Astrocyte (in vitro differentiated cells and primary cell): ENCODE measurements at regions not wholly inside any gene's neighbourhood (a gene's known extent, or its start where the extent isn't known, plus 50 kb on each side); places are given as distances from the start of the nearest gene placed in this dataset.

ENCODE experiments used
- DNase-seq: peaks from one replicate; pipeline ENCODE4 v3.0.0-alpha.2; 2010; ENCODE audit warnings: low read depth
- FAIRE-seq: peaks from 2 replicates; lab custom pipeline; 2011; peaks lifted over from hg19 to GRCh38; lab: Jason Lieb, UNC
- H2AFZ ChIP-seq: 2 replicates; pipeline ENCODE4 v1.6.0; 2012; ENCODE audit warnings: low read depth, low read length, inconsistent platforms
- H3K27ac ChIP-seq: 2 replicates; pipeline ENCODE4 v1.5.1; 2011; ENCODE audit warnings: low read depth, low read length, inconsistent platforms
- H3K27me3 ChIP-seq: 2 replicates; pipeline ENCODE4 v1.6.0; 2011; ENCODE audit warnings: low read length, inconsistent platforms; ENCODE audit not compliant: insufficient read depth
- H3K36me3 ChIP-seq: 2 replicates; pipeline ENCODE4 v1.5.1; 2011; ENCODE audit warnings: low read length, inconsistent platforms; ENCODE audit not compliant: insufficient read depth
- H3K4me1 ChIP-seq: 2 replicates; pipeline ENCODE4 v1.5.1; 2011; ENCODE audit warnings: low read length, inconsistent platforms; ENCODE audit not compliant: insufficient read depth
- H3K4me2 ChIP-seq: 2 replicates; pipeline ENCODE4 v1.6.0; 2012; ENCODE audit warnings: low read length, inconsistent platforms
- H3K4me3 ChIP-seq: 2 replicates; pipeline ENCODE4 v1.5.1; 2011; ENCODE audit warnings: low read depth, mild to moderate bottlenecking, low read length, inconsistent platforms; ENCODE audit not compliant: insufficient read depth
- H3K79me2 ChIP-seq: 2 replicates; pipeline ENCODE4 v1.6.0; 2012; ENCODE audit warnings: mild to moderate bottlenecking, low read length, inconsistent platforms; ENCODE audit not compliant: insufficient read depth
- H3K9ac ChIP-seq: 2 replicates; pipeline ENCODE4 v1.6.0; 2012; ENCODE audit warnings: mild to moderate bottlenecking, low read length, inconsistent platforms
- H3K9me3 ChIP-seq: 2 replicates; pipeline ENCODE4 v1.5.1; 2012; ENCODE audit warnings: low read depth, mild to moderate bottlenecking, low read length, inconsistent platforms; ENCODE audit not compliant: insufficient read depth
- H4K20me1 ChIP-seq: 2 replicates; pipeline ENCODE4 v1.6.0; 2012; ENCODE audit warnings: low read length, inconsistent platforms; ENCODE audit not compliant: insufficient read depth
- H3K27ac Mint-ChIP-seq: one replicate; pipeline ENCODE4 v1.8.0; 2021; ENCODE audit warnings: mild to moderate bottlenecking, mixed read lengths; ENCODE audit not compliant: unreplicated experiment
- H3K27me3 Mint-ChIP-seq: one replicate; pipeline ENCODE4 v1.8.0; 2021; ENCODE audit warnings: low read depth, mixed read lengths; ENCODE audit not compliant: unreplicated experiment
- H3K36me3 Mint-ChIP-seq: one replicate; pipeline ENCODE4 v1.8.0; 2021; ENCODE audit warnings: low read depth, mixed read lengths; ENCODE audit not compliant: unreplicated experiment
- H3K4me1 Mint-ChIP-seq: one replicate; pipeline ENCODE4 v1.8.0; 2021; ENCODE audit warnings: low read depth, mixed read lengths; ENCODE audit not compliant: unreplicated experiment
- H3K4me3 Mint-ChIP-seq: one replicate; pipeline ENCODE4 v1.8.0; 2021; ENCODE audit warnings: mild to moderate bottlenecking, moderate library complexity, mixed read lengths; ENCODE audit not compliant: unreplicated experiment
- H3K9me3 Mint-ChIP-seq: one replicate; pipeline ENCODE4 v1.8.0; 2021; ENCODE audit warnings: mild to moderate bottlenecking, mixed read lengths; ENCODE audit not compliant: unreplicated experiment
- CTCF ChIP-seq: IDR thresholded peaks from 2 replicates; pipeline ENCODE4 v1.5.1; 2011; ENCODE audit warnings: low read depth, mild to moderate bottlenecking, inconsistent platforms, low read length, moderate library complexity; ENCODE audit not compliant: insufficient read depth
- EZH2 ChIP-seq: IDR thresholded peaks from 2 replicates; pipeline ENCODE4 v1.6.1; 2012; ENCODE audit warnings: mild to moderate bottlenecking, low read length, inconsistent platforms; ENCODE audit not compliant: insufficient read depth

GRCh38 chr13:74300162-74300561 lies 166.0 kb upstream of the KLF12 start:
- H3K4me3 Mint-ChIP-seq = no peak overlapping the region
- no peak overlapping the region for H3K27ac Mint-ChIP-seq
- DNase-seq (no peak), FAIRE-seq (no peak)
- Histone ChIP-seq H3K36me3 (no peaks in the 10 kb centered on the region), H2AFZ (no peak overlapping the region), H3K4me1 (peaks cover 11% of the 10 kb centered on the region), H3K27me3 (no peaks in the 10 kb centered on the region), H4K20me1 (no peaks in the 10 kb centered on the region), H3K79me2 (no peaks in the 10 kb centered on the region), H3K9me3 (no peaks in the 10 kb centered on the region), H3K27ac (no peak overlapping the region), H3K9ac (no peak overlapping the region), H3K4me3 (no peak overlapping the region), H3K4me2 (no peak overlapping the region)
- TF ChIP-seq CTCF (no peak), EZH2 (no peak)
- no peaks in the 10 kb centered on the region for H3K27me3 Mint-ChIP-seq
- H3K4me1 Mint-ChIP-seq = peaks cover 16% of the 10 kb centered on the region
- no peaks in the 10 kb centered on the region for H3K36me3 Mint-ChIP-seq
- H3K9me3 Mint-ChIP-seq = peaks cover 2% of the 10 kb centered on the region

GRCh38 chr13:74299721-74300120 lies 165.5 kb upstream of the KLF12 start:
- Histone ChIP-seq H3K4me3 (no peak overlapping the region), H3K9me3 (no peaks in the 10 kb centered on the region), H3K9ac (no peak overlapping the region), H3K4me2 (no peak overlapping the region), H3K4me1 (peaks cover 11% of the 10 kb centered on the region), H3K79me2 (no peaks in the 10 kb centered on the region), H4K20me1 (no peaks in the 10 kb centered on the region), H3K27ac (no peak overlapping the region), H2AFZ (no peak overlapping the region), H3K27me3 (no peaks in the 10 kb centered on the region), H3K36me3 (no peaks in the 10 kb centered on the region)
- H3K4me3 Mint-ChIP-seq = no peak overlapping the region
- no peak for DNase-seq
- H3K36me3 Mint-ChIP-seq = no peaks in the 10 kb centered on the region
- H3K27ac Mint-ChIP-seq = no peak overlapping the region
- H3K4me1 Mint-ChIP-seq = peaks cover 16% of the 10 kb centered on the region
- no peaks in the 10 kb centered on the region for H3K27me3 Mint-ChIP-seq
- peaks cover 2% of the 10 kb centered on the region for H3K9me3 Mint-ChIP-seq
- TF ChIP-seq CTCF (no peak), EZH2 (no peak)
- no peak for FAIRE-seq

- H3K36me3 ChIP-seq = no peaks in the 10 kb centered on the region
- no peak overlapping the region for H3K4me3 Mint-ChIP-seq
- no peak overlapping the region for H3K9ac ChIP-seq
- H3K9me3 Mint-ChIP-seq = peaks cover 2% of the 10 kb centered on the region
- H3K4me1 ChIP-seq = peaks cover 11% of the 10 kb centered on the region
- H3K4me2 ChIP-seq = no peak overlapping the region
- H3K27ac ChIP-seq = no peak overlapping the region
- no peak overlapping the region for H2AFZ ChIP-seq
- DNase-seq (no peak), FAIRE-seq (no peak)
- peaks cover 16% of the 10 kb centered on the region for H3K4me1 Mint-ChIP-seq
- no peak for TF ChIP-seq CTCF
- no peak for TF ChIP-seq EZH2
- H3K36me3 Mint-ChIP-seq = no peaks in the 10 kb centered on the region
- H3K27me3 ChIP-seq = no peaks in the 10 kb centered on the region
- no peak overlapping the region for H3K27ac Mint-ChIP-seq
- no peaks in the 10 kb centered on the region for H3K27me3 Mint-ChIP-seq
- H3K4me3 ChIP-seq = no peak overlapping the region
- H3K79me2 ChIP-seq = no peaks in the 10 kb centered on the region
- H4K20me1 ChIP-seq = no peaks in the 10 kb centered on the region
- H3K9me3 ChIP-seq = no peaks in the 10 kb centered on the region
Measured at GRCh38 chr13:74298923-74299322, 164.7 kb upstream of the KLF12 start.
